ENCODE measurements at regions not wholly inside any gene's neighbourhood (a gene's known extent, or its start where the extent isn't known, plus 50 kb on each side); places are given as distances from the start of the nearest gene placed in this dataset.
"Not testable (repeated sequence)": the region's sequence is repeated elsewhere in the genome, so short reads cannot be mapped to it uniquely, and the experiment has no call there.

- no peak for DNase-seq
Measured at GRCh38 chr21:16117851-16118590, 388.2 kb downstream of the USP25 start.

GRCh38 chr21:16124378-16125138 is 394.8 kb downstream of the USP25 start:
- DNase-seq: no peak

GRCh38 chr21:16125274-16125673 is 395.5 kb downstream of the USP25 start:
- no peak for DNase-seq

- DNase-seq: not testable (repeated sequence)
Measured at GRCh38 chr21:16132453-16132852, 402.7 kb downstream of the USP25 start.

GRCh38 chr21:16133248-16133647 is 403.5 kb downstream of the USP25 start:
- DNase-seq: no peak

GRCh38 chr21:16134134-16134533 is 404.4 kb downstream of the USP25 start:
- DNase-seq: no peak

GRCh38 chr21:16137106-16137505 is 407.3 kb downstream of the USP25 start:
- DNase-seq: no peak

- no peak for DNase-seq
Measured at GRCh38 chr21:16145052-16145451, 415.3 kb downstream of the USP25 start.

GRCh38 chr21:16145479-16145878 is 415.7 kb downstream of the USP25 start:
- DNase-seq: no peak

- no peak for DNase-seq
Measured at GRCh38 chr21:16154321-16154720, 424.5 kb downstream of the USP25 start.

- no peak for DNase-seq
Measured at GRCh38 chr21:16154951-16155635, 425.3 kb downstream of the USP25 start.

GRCh38 chr21:16156841-16157489 is 427.2 kb downstream of the USP25 start:
- no peak for DNase-seq

- no peak for DNase-seq
Measured at GRCh38 chr21:16159213-16159970, 429.6 kb downstream of the USP25 start.

GRCh38 chr21:16159971-16160350 is 430.2 kb downstream of the USP25 start:
- no peak for DNase-seq

GRCh38 chr21:16162953-16163352 is 433.2 kb downstream of the USP25 start:
- DNase-seq: no peak

GRCh38 chr21:16169102-16169511 is 439.3 kb downstream of the USP25 start:
- DNase-seq: no peak

- no peak for DNase-seq
Measured at GRCh38 chr21:16169779-16170178, 440.0 kb downstream of the USP25 start.

- DNase-seq: no peak
Measured at GRCh38 chr21:16176570-16176969, 446.8 kb downstream of the USP25 start.

GRCh38 chr21:16177532-16177931 is 447.8 kb downstream of the USP25 start:
- DNase-seq: no peak

- no peak for DNase-seq
Measured at GRCh38 chr21:16179773-16180172, 450.0 kb downstream of the USP25 start.

- DNase-seq: no peak
Measured at GRCh38 chr21:16180614-16181013, 450.8 kb downstream of the USP25 start.

- DNase-seq: no peak
Measured at GRCh38 chr21:16181018-16181417, 451.2 kb downstream of the USP25 start.

GRCh38 chr21:16185766-16186165 is 456.0 kb downstream of the USP25 start:
- no peak for DNase-seq

Measured in activated T-cell treated with anti-CD3 and anti-CD28 coated beads, Interleukin-2, amount 50 U/mL, for 1 hour (primary cell).